Tibial nerve (tissue), 4 donors: ENCODE measurements at regions not wholly inside any gene's neighbourhood (a gene's known extent, or its start where the extent isn't known, plus 50 kb on each side); places are given as distances from the start of the nearest gene placed in this dataset.

Source experiments
- DNase-seq, 2 donors: peaks; one replicate each; pipeline ENCODE4 v3.0.0-alpha.2; 2019; ENCODE audit warnings: low spot score in 2 of 2
- H3K27ac ChIP-seq, 4 donors: fragments of 200-600 bp; sonication (generic) in 3 of 4; one replicate each; pipeline ENCODE4 v1.5.1; 2017 to 2019; ENCODE audit warnings: mild to moderate bottlenecking in 1 of 4
- H3K27me3 ChIP-seq, 2 donors: fragments of 200-600 bp; sonication (generic) in 1 of 2; one replicate each; pipeline versions ENCODE4 v1.5.1 to v1.6.0; 2017 to 2019
- H3K36me3 ChIP-seq, 3 donors: fragments of 200-600 bp; sonication (generic); one replicate each; pipeline ENCODE4 v1.5.1; 2018 to 2019
- H3K4me1 ChIP-seq, 4 donors: fragments of 200-600 bp; sonication (generic) in 3 of 4; one replicate each; pipeline ENCODE4 v1.5.1; 2017 to 2019
- H3K4me3 ChIP-seq, 4 donors: fragments of 200-600 bp; sonication (generic) in 3 of 4; one replicate each; pipeline ENCODE4 v1.5.1; 2017 to 2019; ENCODE audit warnings: mild to moderate bottlenecking in 1 of 4, moderate library complexity in 1 of 4
- H3K9me3 ChIP-seq, 4 donors: fragments of 200-600 bp; sonication (generic) in 3 of 4; one replicate each; pipeline ENCODE4 v1.5.1; 2017 to 2019
- EP300 ChIP-seq, 2 donors: sonication (generic); formaldehyde crosslinking; IDR thresholded peaks; one replicate each; pipeline ENCODE4 v1.6.1; 2017; ENCODE audit warnings: antibody characterized with exemption in 2 of 2, mild to moderate bottlenecking in 1 of 2
- POLR2A ChIP-seq, 2 donors: fragments of 450-650 bp; IDR thresholded peaks; one replicate each; pipeline ENCODE4 v1.6.1; 2017; ENCODE audit warnings: antibody characterized with exemption in 2 of 2, mild to moderate bottlenecking in 2 of 2, moderate library complexity in 2 of 2
- WGBS, 2 donors: methylation state at CpG; one replicate each; pipeline ENCODE4 v1.1.5; 2018; 5-methylcytosine and 5-hydroxymethylcytosine counted together
- TF ChIP-seq, protein P1 (sequence below), 5 experiments: fragments of 200-600 bp in 3 of 5; fragments of 450-650 bp in 2 of 5; sonication (generic) in 3 of 5; IDR thresholded peaks; one replicate each; pipeline ENCODE4 v1.5.1; 2016 to 2019; ENCODE audit warnings: antibody characterized with exemption in 5 of 5, mild to moderate bottlenecking in 3 of 5, moderate library complexity in 2 of 5

DNA sequence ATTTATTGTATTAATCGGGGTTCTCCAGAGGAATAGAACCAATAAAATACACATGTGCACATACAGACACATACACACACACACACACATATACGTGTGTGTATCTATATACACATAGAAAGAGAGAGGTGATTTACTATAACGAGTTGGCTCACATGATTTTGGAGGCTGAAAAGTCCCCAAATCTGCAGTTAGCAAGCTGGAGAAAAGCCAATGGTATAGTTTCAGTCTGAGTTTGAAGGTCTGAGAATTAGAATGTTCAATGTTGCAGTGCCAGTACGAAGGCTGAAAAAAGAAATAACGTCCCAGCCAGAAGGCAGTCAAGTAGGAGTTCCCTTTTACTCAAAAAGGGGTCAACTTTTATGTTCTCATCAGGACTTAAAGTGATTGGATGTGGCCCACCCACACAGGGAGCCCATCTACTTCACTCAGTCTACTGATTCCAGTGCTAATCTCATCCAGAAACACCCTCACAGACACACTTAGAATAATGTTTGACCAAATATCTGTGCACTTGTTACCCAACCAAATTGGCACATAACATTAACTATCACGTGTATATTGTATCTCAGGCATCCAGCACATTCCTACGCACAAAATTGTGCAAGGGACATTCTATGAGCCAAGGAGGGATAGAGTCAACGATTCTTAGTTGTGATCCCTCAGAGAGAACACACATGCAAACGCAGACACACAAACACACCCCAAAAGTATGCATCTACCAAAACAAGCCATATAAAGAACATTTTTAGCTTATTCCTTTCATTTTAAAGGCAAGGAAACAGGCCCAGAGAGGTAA is 195.5 kb upstream of the DUSP10 start:
- Histone ChIP-seq H3K4me3 (no peak overlapping the region), H3K4me1 (no peaks in the 10 kb centered on the region), H3K27ac (no peak overlapping the region), H3K36me3 (no peaks in the 10 kb centered on the region), H3K27me3 (no peaks in the 10 kb centered on the region), H3K9me3 (peaks cover 0 to 12% (median 0%) of the 10 kb centered on the region in 4 donors)
- TF ChIP-seq POLR2A (IDR thresholded peaks at IDR 0.05) (no peak), EP300 (IDR thresholded peaks at IDR 0.05) (no peak)
- TF ChIP-seq, protein P1, sequence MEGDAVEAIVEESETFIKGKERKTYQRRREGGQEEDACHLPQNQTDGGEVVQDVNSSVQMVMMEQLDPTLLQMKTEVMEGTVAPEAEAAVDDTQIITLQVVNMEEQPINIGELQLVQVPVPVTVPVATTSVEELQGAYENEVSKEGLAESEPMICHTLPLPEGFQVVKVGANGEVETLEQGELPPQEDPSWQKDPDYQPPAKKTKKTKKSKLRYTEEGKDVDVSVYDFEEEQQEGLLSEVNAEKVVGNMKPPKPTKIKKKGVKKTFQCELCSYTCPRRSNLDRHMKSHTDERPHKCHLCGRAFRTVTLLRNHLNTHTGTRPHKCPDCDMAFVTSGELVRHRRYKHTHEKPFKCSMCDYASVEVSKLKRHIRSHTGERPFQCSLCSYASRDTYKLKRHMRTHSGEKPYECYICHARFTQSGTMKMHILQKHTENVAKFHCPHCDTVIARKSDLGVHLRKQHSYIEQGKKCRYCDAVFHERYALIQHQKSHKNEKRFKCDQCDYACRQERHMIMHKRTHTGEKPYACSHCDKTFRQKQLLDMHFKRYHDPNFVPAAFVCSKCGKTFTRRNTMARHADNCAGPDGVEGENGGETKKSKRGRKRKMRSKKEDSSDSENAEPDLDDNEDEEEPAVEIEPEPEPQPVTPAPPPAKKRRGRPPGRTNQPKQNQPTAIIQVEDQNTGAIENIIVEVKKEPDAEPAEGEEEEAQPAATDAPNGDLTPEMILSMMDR (IDR thresholded peaks at IDR 0.05) = no peak
- 83 to 86% methylated on average over 9 of the region's 9 CpGs for WGBS, 2 donors
- no peak for DNase-seq

DNA sequence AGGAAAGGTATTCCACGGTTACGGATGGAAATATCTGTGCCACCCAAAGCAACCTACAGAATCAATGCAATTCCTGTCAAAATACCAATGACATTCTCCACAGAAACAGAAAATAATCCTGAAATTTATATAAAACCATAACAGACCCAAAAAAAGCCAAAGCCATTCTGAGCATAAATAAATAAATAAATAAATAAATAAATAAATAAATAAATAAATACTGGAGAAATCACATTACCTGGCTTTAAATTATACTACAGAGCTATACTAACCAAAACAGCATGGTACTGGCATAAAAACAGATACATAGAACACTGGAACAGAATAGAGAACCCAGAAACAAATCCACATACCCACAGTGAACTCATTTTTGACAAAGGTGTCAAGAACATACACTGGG is 191.9 kb upstream of the DUSP10 start:
- Histone ChIP-seq H3K4me3 (no peak overlapping the region), H3K4me1 (no peaks in the 10 kb centered on the region), H3K9me3 (peaks cover 0 to 16% (median 0%) of the 10 kb centered on the region in 4 donors), H3K36me3 (no peaks in the 10 kb centered on the region), H3K27me3 (no peaks in the 10 kb centered on the region), H3K27ac (no peak overlapping the region)
- TF ChIP-seq EP300 (IDR thresholded peaks at IDR 0.05) = no peak
- TF ChIP-seq, protein P1 (IDR thresholded peaks at IDR 0.05) = no peak
- TF ChIP-seq POLR2A (IDR thresholded peaks at IDR 0.05) = no peak
- DNase-seq = no peak
- WGBS, 2 donors = 95 to 98% methylated on average over 2 of the region's 2 CpGs

DNA sequence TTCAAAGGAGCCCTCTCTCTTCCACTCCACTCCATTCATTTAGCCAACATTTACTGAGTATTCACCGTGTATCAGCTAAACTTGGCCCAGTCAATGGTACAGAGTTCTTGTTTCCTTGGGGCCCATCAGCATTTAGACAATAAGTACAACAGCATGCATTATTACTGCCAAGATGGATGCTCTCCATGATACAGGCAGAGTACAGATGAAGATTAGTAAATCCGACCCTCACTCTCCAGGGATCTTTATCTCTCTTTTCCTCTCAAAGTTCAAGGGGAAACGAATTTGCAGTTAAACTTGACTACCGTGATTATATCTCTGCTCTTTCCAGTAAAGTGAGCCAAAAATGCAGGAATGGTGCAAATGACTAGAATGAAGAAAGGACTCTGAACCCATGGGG is 184.6 kb upstream of the DUSP10 start:
- no peak overlapping the region for H3K4me3 ChIP-seq
- H3K9me3 ChIP-seq = peaks cover 0 to 4% (median 0%) of the 10 kb centered on the region in 4 donors
- WGBS, 2 donors = 53 to 55% methylated on average over 4 of the region's 4 CpGs
- no peaks in the 10 kb centered on the region for H3K36me3 ChIP-seq
- H3K4me1 ChIP-seq = no peaks in the 10 kb centered on the region
- TF ChIP-seq, protein P1 (IDR thresholded peaks at IDR 0.05) = no peak
- TF ChIP-seq POLR2A (IDR thresholded peaks at IDR 0.05) = no peak
- no peak for TF ChIP-seq EP300 (IDR thresholded peaks at IDR 0.05)
- H3K27ac ChIP-seq = no peak overlapping the region
- no peak for DNase-seq
- H3K27me3 ChIP-seq = no peaks in the 10 kb centered on the region

DNA sequence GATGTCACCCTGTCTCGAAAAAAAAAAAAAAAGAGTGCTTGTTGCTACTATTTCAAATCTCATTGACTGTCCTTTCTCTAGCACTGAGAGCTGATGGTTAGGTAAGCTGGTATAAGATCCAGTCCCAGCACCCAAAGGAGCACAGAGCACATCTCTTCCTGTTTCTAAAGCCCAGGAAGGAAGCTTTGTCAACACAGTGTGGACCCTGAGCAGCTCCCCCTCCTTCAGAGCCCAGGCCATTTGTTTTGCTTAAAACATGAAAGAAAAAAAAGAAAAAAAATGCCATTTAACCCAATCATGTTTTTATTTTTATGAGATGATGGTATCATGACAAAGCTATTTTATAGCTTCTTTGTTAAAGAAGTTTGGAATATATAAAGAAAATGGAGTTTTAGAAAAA is 184.1 kb upstream of the DUSP10 start:
- no peaks in the 10 kb centered on the region for H3K27me3 ChIP-seq
- no peak for DNase-seq
- H3K36me3 ChIP-seq = no peaks in the 10 kb centered on the region
- TF ChIP-seq, protein P1 (IDR thresholded peaks at IDR 0.05) = no peak
- TF ChIP-seq POLR2A (IDR thresholded peaks at IDR 0.05) (no peak), EP300 (IDR thresholded peaks at IDR 0.05) (no peak)
- H3K4me1 ChIP-seq = no peaks in the 10 kb centered on the region
- H3K27ac ChIP-seq = no peak overlapping the region
- H3K9me3 ChIP-seq = peaks cover 0 to 4% (median 0%) of the 10 kb centered on the region in 4 donors
- 63 to 76% methylated on average over 1 of the region's 1 CpG for WGBS, 2 donors
- H3K4me3 ChIP-seq = no peak overlapping the region

DNA sequence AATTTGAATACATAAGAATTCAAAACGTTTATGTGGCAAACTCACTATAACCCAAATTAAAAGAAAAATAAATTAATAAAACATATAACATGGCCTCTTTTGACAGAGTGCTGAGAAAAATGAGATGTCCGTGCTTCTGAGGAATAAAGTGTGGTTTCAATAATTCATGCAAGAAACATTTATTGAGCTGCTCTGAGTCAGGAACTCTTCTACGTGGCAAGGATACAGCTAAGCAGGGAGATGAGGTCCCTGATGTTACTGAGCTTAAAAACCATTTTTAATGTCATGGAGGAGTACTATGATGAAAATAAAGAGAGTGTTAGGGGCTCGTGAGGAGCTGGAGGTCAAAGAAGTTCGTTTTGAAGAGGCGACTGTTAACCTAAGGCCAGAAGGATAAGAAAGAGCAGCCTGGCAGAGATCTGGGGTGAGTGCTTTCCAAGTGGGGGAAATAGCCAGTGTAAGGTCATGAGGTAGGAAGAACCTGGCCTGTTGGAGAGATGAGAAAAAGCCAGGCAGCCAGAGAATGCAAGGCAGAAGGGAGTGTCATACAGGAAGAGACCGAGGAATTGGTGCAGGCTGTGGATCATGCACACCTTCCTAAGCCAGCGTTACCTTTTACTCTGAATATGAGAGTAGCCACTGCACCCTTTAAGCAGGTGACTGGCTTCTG is 182.2 kb upstream of the DUSP10 start:
- DNase-seq = no peak
- Histone ChIP-seq H3K27ac (no peak overlapping the region), H3K27me3 (no peaks in the 10 kb centered on the region), H3K9me3 (no peaks in the 10 kb centered on the region), H3K4me3 (no peak overlapping the region), H3K36me3 (no peaks in the 10 kb centered on the region), H3K4me1 (no peaks in the 10 kb centered on the region)
- WGBS, 2 donors = 77 to 78% methylated on average over 8 of the region's 8 CpGs
- TF ChIP-seq, protein P1 (IDR thresholded peaks at IDR 0.05) = no peak
- no peak for TF ChIP-seq EP300 (IDR thresholded peaks at IDR 0.05)
- no peak for TF ChIP-seq POLR2A (IDR thresholded peaks at IDR 0.05)
